ENCODE measurements at regions not wholly inside any gene's neighbourhood (a gene's known extent, or its start where the extent isn't known, plus 50 kb on each side); places are given as distances from the start of the nearest gene placed in this dataset.
"Not testable (repeated sequence)": the region's sequence is repeated elsewhere in the genome, so short reads cannot be mapped to it uniquely, and the experiment has no call there.

- DNase-seq = no peak
These were observed 1138.0 kb upstream of the TMPRSS15 start for GRCh38 chr21:19541602-19542001.

GRCh38 chr21:19544493-19544892, 1140.9 kb upstream of the TMPRSS15 start:
- DNase-seq = not testable (repeated sequence)

- DNase-seq = no peak
These were observed 1144.6 kb upstream of the TMPRSS15 start for GRCh38 chr21:19547951-19548840.

GRCh38 chr21:19553919-19554615, 1150.5 kb upstream of the TMPRSS15 start:
- DNase-seq = no peak

GRCh38 chr21:19557046-19557445, 1153.5 kb upstream of the TMPRSS15 start:
- DNase-seq = no peak

- DNase-seq = no peak
These were observed 1153.9 kb upstream of the TMPRSS15 start for GRCh38 chr21:19557488-19557887.

GRCh38 chr21:19565587-19565986, 1162.0 kb upstream of the TMPRSS15 start:
- no peak for DNase-seq

GRCh38 chr21:19566975-19567374, 1163.4 kb upstream of the TMPRSS15 start:
- DNase-seq = no peak

- no peak for DNase-seq
These were observed 1173.8 kb upstream of the TMPRSS15 start for GRCh38 chr21:19577381-19577780.

- DNase-seq = no peak
These were observed 1186.5 kb upstream of the TMPRSS15 start for GRCh38 chr21:19590044-19590443.

- no peak for DNase-seq
These were observed 1199.5 kb upstream of the TMPRSS15 start for GRCh38 chr21:19603011-19603593.

GRCh38 chr21:19608101-19608621, 1204.6 kb upstream of the TMPRSS15 start:
- DNase-seq = no peak

- DNase-seq = no peak
These were observed 1206.0 kb upstream of the TMPRSS15 start for GRCh38 chr21:19609611-19610010.

GRCh38 chr21:19621837-19622496, 1218.4 kb upstream of the TMPRSS15 start:
- DNase-seq = no peak

- no peak for DNase-seq
These were observed 1237.4 kb upstream of the TMPRSS15 start for GRCh38 chr21:19640964-19641363.

GRCh38 chr21:19648391-19648790, 1244.8 kb upstream of the TMPRSS15 start:
- DNase-seq = no peak

GRCh38 chr21:19683492-19683891, 1279.9 kb upstream of the TMPRSS15 start:
- no peak for DNase-seq

- DNase-seq = no peak
These were observed 1280.7 kb upstream of the TMPRSS15 start for GRCh38 chr21:19684328-19684727.

GRCh38 chr21:19692231-19692630, 1288.6 kb upstream of the TMPRSS15 start:
- no peak for DNase-seq

GRCh38 chr21:19695796-19696195, 1292.2 kb upstream of the TMPRSS15 start:
- DNase-seq = no peak

GRCh38 chr21:19700476-19700875, 1296.9 kb upstream of the TMPRSS15 start:
- DNase-seq = no peak

GRCh38 chr21:19702726-19703125, 1295.5 kb upstream of the NCAM2 start:
- no peak for DNase-seq

- DNase-seq = no peak
These were observed 1293.4 kb upstream of the NCAM2 start for GRCh38 chr21:19704832-19705231.

All from DMS 273 treated with DMSO at 0.1 percent for 48 hours (cell line).